Mesodermal cell (in vitro differentiated cells): ENCODE measurements at regions not wholly inside any gene's neighbourhood (a gene's known extent, or its start where the extent isn't known, plus 50 kb on each side); places are given as distances from the start of the nearest gene placed in this dataset.

Source experiments
- H3K27ac ChIP-seq: 2 replicates; pipeline ENCODE4 v1.7.0; 2013; ENCODE audit warnings: mild to moderate bottlenecking, low read depth, low read length, moderate library complexity; ENCODE audit not compliant: severe bottlenecking
- H3K36me3 ChIP-seq: 2 replicates; pipeline ENCODE4 v1.7.1; 2013; ENCODE audit warnings: mild to moderate bottlenecking, low read length, moderate library complexity; ENCODE audit not compliant: control insufficient read depth, insufficient read depth
- H3K4me1 ChIP-seq: one replicate; pipeline ENCODE4 v1.7.1; 2013; ENCODE audit warnings: mild to moderate bottlenecking, low read length; ENCODE audit not compliant: insufficient read depth, control insufficient read depth, poor library complexity, severe bottlenecking
- H3K4me3 ChIP-seq: 2 replicates; pipeline ENCODE4 v1.7.0; 2013; ENCODE audit warnings: low read length, control low read depth, mild to moderate bottlenecking; ENCODE audit not compliant: insufficient read depth, poor library complexity, severe bottlenecking; ENCODE audit errors: extremely low read depth
- H3K9me3 ChIP-seq: 2 replicates; pipeline ENCODE4 v1.7.1; 2013; ENCODE audit warnings: mild to moderate bottlenecking, low read length, moderate library complexity; ENCODE audit not compliant: control insufficient read depth
- WGBS, 2 experiments: methylation state at CpG; one replicate each; pipeline ENCODE4 v1.1.5; 2013; ENCODE audit warnings: missing lambda C conversion rate in 2 of 2; ENCODE audit not compliant: insufficient coverage in 2 of 2; 5-methylcytosine and 5-hydroxymethylcytosine counted together

GRCh38 chr9:106417685-106418084, 445.3 kb upstream of the ZNF462 start:
- WGBS, 2 experiments: 100% methylated on average over 1 of the region's 1 CpG; no CpG with 5 or more reads in 1 of the 2 experiments

GRCh38 chr9:106419829-106420228, 443.1 kb upstream of the ZNF462 start:
- 50 to 83% methylated on average over 1 of the region's 3 CpGs for WGBS, 2 experiments
- no peaks in the 10 kb centered on the region for H3K9me3 ChIP-seq
- no peak overlapping the region for H3K27ac ChIP-seq
- H3K36me3 ChIP-seq: no peaks in the 10 kb centered on the region
- H3K4me1 ChIP-seq: peaks cover 15% of the 10 kb centered on the region
- H3K4me3 ChIP-seq: no peak overlapping the region

More at GRCh38 chr9:106417685-106418084, 445.3 kb upstream of the ZNF462 start:
- Histone ChIP-seq H3K9me3 (no peaks in the 10 kb centered on the region), H3K27ac (no peak overlapping the region), H3K4me3 (no peak overlapping the region), H3K36me3 (no peaks in the 10 kb centered on the region), H3K4me1 (peaks cover 15% of the 10 kb centered on the region)

- Histone ChIP-seq H3K4me1 (peaks cover 15% of the 10 kb centered on the region), H3K4me3 (no peak overlapping the region), H3K36me3 (no peaks in the 10 kb centered on the region), H3K9me3 (no peaks in the 10 kb centered on the region), H3K27ac (peak overlapping the region; percentile 13)
- 77 to 82% methylated on average over 2 of the region's 4 CpGs for WGBS, 2 experiments
Observed at GRCh38 chr9:106420511-106420944, 442.4 kb upstream of the ZNF462 start.

GRCh38 chr9:106421772-106422171, 441.2 kb upstream of the ZNF462 start:
- Histone ChIP-seq H3K36me3 (no peaks in the 10 kb centered on the region), H3K9me3 (no peaks in the 10 kb centered on the region), H3K4me1 (peaks cover 15% of the 10 kb centered on the region), H3K4me3 (no peak overlapping the region), H3K27ac (no peak overlapping the region)
- WGBS, 2 experiments: 67 to 88% methylated on average over 1 to 2 of the region's 3 CpGs

GRCh38 chr9:106423575-106423974, 439.4 kb upstream of the ZNF462 start:
- Histone ChIP-seq H3K36me3 (no peaks in the 10 kb centered on the region), H3K4me1 (peaks cover 15% of the 10 kb centered on the region), H3K4me3 (no peak overlapping the region), H3K27ac (no peak overlapping the region), H3K9me3 (no peaks in the 10 kb centered on the region)
- whole genome bisulfite sequencing, 2 experiments: 64 to 65% methylated on average over 2 of the region's 2 CpGs

- Histone ChIP-seq H3K36me3 (no peaks in the 10 kb centered on the region), H3K27ac (no peak overlapping the region), H3K4me3 (no peak overlapping the region), H3K9me3 (no peaks in the 10 kb centered on the region), H3K4me1 (no peaks in the 10 kb centered on the region)
- WGBS, 2 experiments: 100% methylated on average over 1 of the region's 1 CpG; no CpG with 5 or more reads in 1 of the 2 experiments
Observed at GRCh38 chr9:106432631-106433030, 430.3 kb upstream of the ZNF462 start.

- WGBS, 2 experiments: 100% methylated on average over 1 of the region's 3 CpGs; no CpG with 5 or more reads in 1 of the 2 experiments
Observed at GRCh38 chr9:106438928-106439327, 424.0 kb upstream of the ZNF462 start.

GRCh38 chr9:106441283-106441682, 421.7 kb upstream of the ZNF462 start:
- Histone ChIP-seq H3K36me3 (no peaks in the 10 kb centered on the region), H3K9me3 (no peaks in the 10 kb centered on the region), H3K4me3 (no peak overlapping the region), H3K27ac (no peak overlapping the region), H3K4me1 (no peaks in the 10 kb centered on the region)
- 87 to 100% methylated on average over 3 of the region's 3 CpGs for WGBS, 2 experiments

More at GRCh38 chr9:106438928-106439327, 424.0 kb upstream of the ZNF462 start:
- no peaks in the 10 kb centered on the region for H3K9me3 ChIP-seq
- H3K4me3 ChIP-seq: no peak overlapping the region
- no peaks in the 10 kb centered on the region for H3K4me1 ChIP-seq
- H3K36me3 ChIP-seq: no peaks in the 10 kb centered on the region
- peak overlapping the region; percentile 39 for H3K27ac ChIP-seq

- H3K9me3 ChIP-seq: no peaks in the 10 kb centered on the region
- no peak overlapping the region for H3K27ac ChIP-seq
- no peaks in the 10 kb centered on the region for H3K36me3 ChIP-seq
- no CpG with 5 or more reads among the region's 1 CpG for WGBS, 2 experiments
- H3K4me1 ChIP-seq: no peaks in the 10 kb centered on the region
- H3K4me3 ChIP-seq: no peak overlapping the region
Observed at GRCh38 chr9:106443520-106443919, 419.4 kb upstream of the ZNF462 start.

GRCh38 chr9:106445107-106445506, 417.9 kb upstream of the ZNF462 start:
- Histone ChIP-seq H3K27ac (no peak overlapping the region), H3K9me3 (no peaks in the 10 kb centered on the region), H3K4me3 (no peak overlapping the region), H3K4me1 (peaks cover 10% of the 10 kb centered on the region), H3K36me3 (no peaks in the 10 kb centered on the region)
- 92 to 95% methylated on average over 2 to 3 of the region's 5 CpGs for WGBS, 2 experiments

GRCh38 chr9:106449336-106449927, 413.5 kb upstream of the ZNF462 start:
- Histone ChIP-seq H3K27ac (peak overlapping the region; percentile 30), H3K4me3 (no peak overlapping the region), H3K4me1 (peaks cover 12% of the 10 kb centered on the region), H3K36me3 (no peaks in the 10 kb centered on the region), H3K9me3 (no peaks in the 10 kb centered on the region)
- WGBS, 2 experiments: 88 to 90% methylated on average over 3 to 4 of the region's 4 CpGs
